GM21515 (cell line): ENCODE measurements at regions not wholly inside any gene's neighbourhood (a gene's known extent, or its start where the extent isn't known, plus 50 kb on each side); places are given as distances from the start of the nearest gene placed in this dataset.

Source experiments
- ATAC-seq: cut with Tn5 transposase; IDR thresholded peaks from one replicate; pipeline ENCODE4 v1.9.1; 2021; ENCODE audit not compliant: unreplicated experiment

DNA sequence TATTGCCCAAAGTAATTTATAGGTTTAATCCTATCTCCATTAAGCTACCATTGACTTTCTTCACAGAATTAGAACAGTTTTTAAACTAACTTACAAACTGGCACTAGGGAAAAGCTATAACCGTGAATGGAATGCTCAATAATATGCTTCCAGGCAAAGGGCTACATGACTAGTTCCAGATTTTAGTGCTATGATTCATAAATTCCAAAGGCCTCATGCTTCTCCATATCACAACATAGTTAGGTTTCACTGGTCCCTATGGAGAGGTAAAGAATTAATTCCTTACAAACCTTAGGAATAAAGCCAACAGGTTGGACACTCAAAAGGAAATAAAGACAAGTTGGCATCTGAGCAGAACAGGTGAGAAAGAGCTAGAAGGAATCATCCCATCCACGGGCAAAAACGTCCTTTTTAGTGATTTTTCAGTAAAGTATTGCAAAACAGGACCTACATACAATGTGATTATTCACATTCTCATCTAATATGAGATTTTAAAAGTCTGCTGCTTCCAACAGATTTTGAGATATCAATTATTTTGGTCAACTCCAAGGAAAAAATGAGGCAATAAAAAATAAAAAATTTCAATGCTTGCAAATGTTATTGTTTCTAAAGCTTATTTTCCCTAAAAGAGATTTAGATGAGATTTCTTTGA lies 97.0 kb upstream of the TARS1 start:
- no peak for ATAC-seq

DNA sequence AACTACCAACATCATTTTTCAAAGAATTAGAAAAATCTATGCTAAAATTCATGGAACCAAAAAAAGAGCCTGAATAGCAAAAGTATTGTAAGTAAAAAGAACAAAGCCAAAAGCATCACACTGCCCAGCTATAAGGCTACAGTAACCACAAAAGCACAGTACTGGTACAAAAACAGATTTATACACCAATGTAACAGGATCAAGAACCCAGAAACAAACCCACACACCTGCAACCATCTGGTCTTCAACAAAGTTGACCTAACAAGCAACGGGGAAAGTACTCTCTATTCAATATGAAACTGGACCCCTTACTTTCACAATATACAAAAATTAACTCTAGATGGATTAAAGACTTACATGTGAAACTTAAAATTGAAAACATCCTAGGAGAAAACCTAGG lies 94.2 kb upstream of the TARS1 start:
- ATAC-seq, result no peak

DNA sequence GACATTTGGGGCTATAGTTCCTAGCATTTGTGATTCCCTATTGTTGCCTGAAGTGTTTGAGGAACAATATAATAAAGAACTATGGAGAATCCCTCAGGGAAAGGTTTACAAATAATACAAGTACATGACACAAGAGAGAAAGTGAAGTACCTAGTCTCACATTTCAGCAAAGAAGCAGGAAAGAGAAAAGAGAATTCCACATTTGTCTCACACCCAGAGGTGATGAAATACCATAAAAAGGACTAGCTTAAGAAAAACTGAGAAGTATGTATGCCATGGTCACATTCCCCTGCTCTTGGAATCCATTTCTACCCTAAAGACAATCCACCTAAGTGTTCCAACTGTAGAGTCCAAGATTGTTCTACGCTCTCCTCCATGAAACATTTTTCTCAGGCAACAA lies 79.0 kb upstream of the TARS1 start:
- no peak for ATAC-seq

DNA sequence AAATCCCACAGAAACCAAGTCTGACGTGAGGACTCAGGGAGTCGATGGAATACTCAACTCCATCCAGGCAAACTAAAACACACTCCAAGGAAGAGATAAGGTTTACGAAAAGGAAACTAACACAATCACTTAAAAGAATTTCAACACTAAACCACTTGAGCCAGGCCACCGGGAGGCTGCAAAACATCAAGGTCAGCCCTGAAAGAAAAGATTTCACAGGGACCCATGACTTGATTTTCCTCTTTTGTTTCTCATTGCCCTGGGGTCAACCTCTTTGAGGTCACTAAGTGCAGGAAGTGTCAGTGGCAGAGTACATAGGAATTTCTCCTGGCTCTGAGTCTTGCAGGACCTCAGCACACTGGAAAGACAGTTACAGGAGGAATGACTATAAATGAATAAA lies 77.8 kb upstream of the TARS1 start:
- no peak for ATAC-seq

DNA sequence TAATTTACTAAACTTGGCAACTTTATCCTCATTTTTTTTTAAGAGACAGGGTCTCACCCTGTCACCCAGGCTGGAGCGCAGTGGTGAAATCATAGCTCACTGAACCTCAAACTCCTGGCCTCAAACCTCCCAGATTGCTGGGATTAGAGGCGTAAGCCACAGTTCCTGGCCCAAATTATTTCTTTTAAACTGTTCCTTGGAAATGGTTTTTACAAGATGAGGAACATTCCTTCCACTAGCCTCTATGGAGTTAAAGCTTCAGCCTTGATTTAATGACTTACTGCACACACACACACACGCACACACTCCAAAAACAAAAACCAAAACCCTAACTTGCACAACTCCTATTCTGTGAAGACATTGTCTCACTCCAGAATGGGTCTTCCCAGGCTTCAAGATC lies 77.2 kb upstream of the TARS1 start:
- ATAC-seq, result no peak

DNA sequence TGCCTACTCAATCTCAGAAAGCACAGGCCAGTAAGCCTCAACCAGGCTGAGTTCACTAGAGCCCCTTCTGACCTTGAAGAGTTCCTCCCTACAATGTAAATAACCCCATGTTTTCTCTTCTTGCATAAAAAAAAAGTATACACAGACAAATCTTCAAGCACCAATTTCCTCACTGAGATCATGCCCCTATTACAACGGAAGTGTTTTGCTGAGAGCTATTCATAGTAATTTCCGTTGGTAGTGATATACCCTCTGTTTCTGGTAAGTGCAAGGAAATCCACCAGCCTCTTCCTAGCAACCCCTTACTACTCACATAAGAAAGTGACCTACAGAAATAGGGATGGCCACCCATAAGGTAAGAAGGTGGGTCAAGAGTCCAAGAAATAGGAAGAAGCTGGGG lies 76.4 kb upstream of the TARS1 start:
- ATAC-seq, result no peak

DNA sequence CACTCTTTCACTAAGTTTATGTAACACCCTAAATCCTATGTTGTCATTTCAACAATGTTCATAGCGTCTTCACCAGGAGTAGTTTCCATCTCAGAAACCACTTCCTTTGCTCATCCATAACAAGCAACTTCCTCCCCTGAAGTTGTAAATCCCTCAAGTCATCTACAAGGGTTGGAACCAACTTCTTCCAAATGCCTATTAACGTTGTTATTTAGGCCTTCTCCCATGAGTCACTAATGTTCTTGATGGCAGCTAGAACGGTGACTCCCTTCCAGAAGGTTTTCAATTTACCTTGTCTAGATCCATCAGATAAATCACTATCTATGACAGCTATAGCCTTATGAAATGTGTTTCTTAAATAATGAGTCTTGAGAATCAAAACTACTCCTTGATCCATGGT lies 73.3 kb upstream of the TARS1 start:
- ATAC-seq, result no peak

DNA sequence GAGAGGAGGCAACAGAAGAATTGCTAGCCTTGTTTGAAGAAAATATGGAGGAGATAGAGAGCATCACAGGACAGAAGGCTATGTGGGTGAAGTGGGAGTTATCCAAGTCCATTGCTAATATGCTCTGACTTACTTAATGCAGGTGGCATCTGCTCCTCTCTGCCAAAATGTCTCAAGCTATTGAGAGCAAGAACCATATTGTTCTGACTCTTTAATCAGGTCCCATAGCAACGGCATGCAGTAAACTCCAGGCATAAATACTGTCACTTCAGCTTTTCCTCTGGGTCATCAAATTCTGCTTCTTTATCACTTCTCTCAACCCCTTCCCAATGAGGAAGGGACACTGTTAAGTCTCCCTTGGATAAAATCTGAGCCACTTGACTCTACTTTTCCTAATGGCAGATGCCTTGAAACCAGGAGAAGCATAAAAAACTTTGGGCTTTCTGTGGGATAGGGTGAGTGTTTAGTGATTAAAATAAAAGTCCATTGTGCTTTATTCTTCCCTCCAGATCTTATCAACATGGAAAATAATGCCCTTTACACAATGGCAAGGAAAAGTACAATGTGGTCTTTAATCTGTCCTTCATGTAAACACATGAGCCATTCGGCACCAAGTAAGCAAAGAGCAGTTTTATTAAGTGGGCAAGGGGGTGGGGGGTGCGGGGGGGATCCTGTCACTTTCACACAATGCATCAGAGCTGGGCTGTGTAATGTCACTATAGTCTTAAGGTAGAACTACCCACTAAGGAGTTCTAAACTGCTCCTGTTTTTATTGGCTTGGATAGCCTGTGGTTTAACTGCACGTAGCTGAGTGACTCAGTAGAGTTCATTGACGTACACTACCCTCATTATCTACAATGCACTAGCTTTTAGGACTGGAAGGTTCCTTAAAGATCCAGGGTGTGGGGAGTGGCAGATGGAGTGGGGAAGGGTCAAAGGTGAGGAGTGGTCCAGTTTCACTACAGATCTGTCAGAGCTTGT lies 71.0 kb upstream of the TARS1 start:
- no peak for ATAC-seq

DNA sequence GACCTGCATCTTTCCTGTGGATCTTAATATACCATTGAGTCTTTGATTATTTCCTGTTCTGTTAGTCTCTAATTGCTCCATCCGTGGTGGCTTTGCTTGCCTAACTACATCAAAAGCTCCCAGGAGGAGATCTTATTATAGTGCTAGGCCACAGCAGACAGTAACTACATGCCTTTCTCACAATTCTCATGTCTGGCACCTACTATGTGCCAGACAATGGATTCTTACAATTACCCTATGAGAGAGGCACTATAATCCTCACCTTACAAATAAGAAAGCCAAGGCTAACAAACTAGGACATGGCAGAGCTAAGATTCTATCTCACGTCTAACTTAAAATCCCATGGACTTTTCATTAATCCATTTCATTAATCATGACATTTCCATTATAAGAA lies 70.3 kb upstream of the TARS1 start:
- ATAC-seq, result no peak

DNA sequence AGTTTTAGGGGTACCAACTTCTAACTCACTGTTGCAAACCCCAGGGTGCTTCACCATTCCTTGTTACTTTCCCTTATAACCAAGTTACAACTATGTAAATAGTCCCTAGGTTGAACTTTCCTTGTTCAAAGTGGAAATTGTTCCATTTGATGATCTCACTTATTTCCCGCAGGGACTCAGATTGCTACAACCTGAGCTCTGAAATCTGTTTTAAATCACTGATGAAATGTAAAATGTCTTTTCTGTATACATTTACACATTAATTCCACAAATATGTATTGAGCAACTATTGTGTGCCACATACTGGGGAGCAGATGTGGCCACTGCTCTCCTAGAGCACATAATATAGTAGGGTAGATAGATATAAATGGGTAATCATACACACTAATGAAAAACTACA lies 69.1 kb upstream of the TARS1 start:
- no peak for ATAC-seq

DNA sequence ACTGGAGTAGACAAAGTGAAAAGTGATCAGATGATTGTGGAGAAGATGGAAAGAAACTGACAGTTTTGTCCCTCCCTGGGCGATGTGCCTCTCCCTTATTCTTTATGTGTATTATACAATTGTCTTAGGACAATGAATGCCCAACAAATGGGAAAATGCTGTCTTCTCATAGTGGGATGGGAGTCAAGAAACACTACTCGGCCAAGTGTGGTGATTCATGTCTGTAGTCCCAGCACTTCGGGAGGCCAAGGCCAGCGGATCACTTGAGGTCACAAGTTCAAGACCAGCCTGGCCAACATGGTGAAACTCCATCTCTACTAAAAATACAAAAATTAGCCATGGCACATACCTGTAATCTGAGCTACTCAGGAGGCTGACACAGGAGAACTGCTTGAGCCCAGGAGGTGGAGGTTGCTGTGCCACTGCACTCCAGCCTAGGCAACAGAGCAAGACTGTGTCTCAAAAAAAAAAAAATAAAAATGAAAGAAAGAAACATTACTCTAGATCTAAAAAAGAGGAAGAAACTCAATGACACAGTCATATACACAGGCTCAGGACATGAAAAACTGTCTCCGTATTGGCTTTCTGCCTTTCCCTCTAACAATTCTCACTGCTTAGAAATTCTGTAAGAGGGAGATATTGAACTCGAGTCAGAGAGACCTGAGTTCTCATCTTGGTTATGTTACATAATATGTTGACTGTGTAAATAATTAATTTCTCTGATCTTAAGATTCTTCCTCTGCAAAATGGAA lies 67.9 kb upstream of the TARS1 start:
- ATAC-seq, result no peak

DNA sequence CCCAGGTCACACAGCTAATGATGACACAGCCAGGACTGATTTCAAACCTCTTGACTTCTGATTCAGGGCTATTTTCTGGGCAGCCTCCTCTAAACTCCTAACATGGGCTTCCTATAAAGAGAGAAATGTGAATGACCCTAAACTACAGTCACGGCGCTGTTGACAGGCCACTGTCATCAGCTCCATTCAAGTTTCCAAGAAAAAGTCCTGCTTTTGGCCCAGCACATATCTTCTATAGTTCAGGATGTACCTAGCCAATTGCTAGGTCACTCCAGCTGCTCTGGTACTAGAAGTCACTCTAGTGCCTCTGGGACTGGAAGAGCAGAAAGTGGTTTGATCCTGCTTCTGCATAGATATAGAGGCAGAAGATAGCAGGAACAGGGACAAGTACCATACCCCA lies 64.9 kb upstream of the TARS1 start:
- ATAC-seq, result no peak

DNA sequence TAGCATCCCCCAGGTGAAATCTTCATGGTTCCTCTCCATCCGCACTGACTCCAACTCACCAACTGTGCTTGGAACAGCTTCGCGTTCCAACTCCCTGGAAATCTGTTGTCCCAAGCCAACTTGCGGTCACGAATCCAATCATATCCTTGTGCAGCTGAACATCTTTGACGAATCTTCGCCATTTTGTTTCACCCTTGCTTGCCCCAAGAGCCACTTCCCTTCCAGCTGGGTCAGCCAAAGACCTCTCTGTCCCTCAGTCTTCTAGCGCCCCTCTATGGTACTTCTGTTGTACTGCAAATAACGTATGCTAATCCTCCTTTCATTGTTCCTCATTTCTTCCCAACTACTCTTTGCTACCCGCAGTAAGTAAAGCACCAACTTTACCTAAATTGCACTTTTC lies 61.0 kb upstream of the TARS1 start:
- no peak for ATAC-seq

DNA sequence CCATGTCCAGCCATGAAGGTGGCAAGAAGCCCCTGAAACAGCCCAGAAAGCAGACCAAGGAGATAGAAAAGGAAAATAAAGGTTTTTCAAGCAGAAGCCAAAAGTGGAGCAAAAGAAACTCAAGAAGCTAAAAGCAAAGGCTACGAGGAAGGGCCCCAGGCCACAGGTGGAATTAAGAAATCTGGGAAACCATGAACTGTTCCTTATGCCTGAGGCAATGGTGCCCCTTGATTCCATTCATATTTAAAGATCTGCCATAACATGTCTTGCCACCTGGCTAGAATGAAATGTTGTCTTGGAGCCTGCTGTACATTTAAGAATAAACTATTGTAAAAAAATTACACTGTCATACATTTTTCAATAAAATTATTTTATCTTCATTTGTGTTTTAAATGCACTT lies 59.5 kb upstream of the TARS1 start:
- ATAC-seq, result no peak
